K562 (cell line): ENCODE measurements at regions not wholly inside any gene's neighbourhood (a gene's known extent, or its start where the extent isn't known, plus 50 kb on each side); places are given as distances from the start of the nearest gene placed in this dataset.

Source experiments
- ATAC-seq: fragments of 200-7000 bp; cut with Tn5 transposase; 3 replicates; pipeline ENCODE4 v1.9.1; 2020; ENCODE audit warnings: moderate library complexity
- BruUV-seq: library from RNA; stranded (reverse); fragments of 400-500 nt; replicated peaks from 2 replicates; lab custom pipeline; 2021; lab: Mats Ljungman, UMichigan
- CTCF ChIA-PET: fragments of 300-600 bp; formaldehyde crosslinking; extraction: SDS; loops from one replicate; lab custom pipeline; 2021; ENCODE audit warnings: low intra/inter-chr PET ratio; lab: Yijun Ruan, JAX
- POLR2A ChIA-PET: fragments of 300-600, 350-650 bp; sonication (Branson Sonifier 250); formaldehyde crosslinking; extraction: SDS; loops from one replicate; lab custom pipeline; 2021; ENCODE audit warnings: antibody characterized with exemption, inconsistent platforms; lab: Yijun Ruan, JAX
- DNase-seq, 4 experiments: peaks; one replicate each; pipeline versions ENCODE4 v3.0.0 to v3.0.0-alpha.2; 2011 to 2018; ENCODE audit warnings: low spot score in 3 of 4, mixed read lengths in 3 of 4; ENCODE audit errors: extremely low read depth in 1 of 4
- FAIRE-seq: peaks from 2 replicates; lab custom pipeline; 2011; peaks lifted over from hg19 to GRCh38; lab: Jason Lieb, UNC
- H2AFZ ChIP-seq: 2 replicates; pipeline ENCODE4 v1.6.0; 2011; ENCODE audit warnings: low read depth, low read length, control low read depth, inconsistent platforms
- H3K27ac ChIP-seq: fragments of 200-600 bp; 3 replicates; pipeline ENCODE4 v1.8.0; 2011; ENCODE audit warnings: low read depth, mild to moderate bottlenecking, control low read depth, inconsistent platforms, low read length, moderate library complexity, mixed read lengths; ENCODE audit errors: extremely low read depth
- H3K27me3 ChIP-seq, 2 experiments: fragments of 300-600 bp in 1 of 2; 2 replicates in 1 of 2; 3 replicates in 1 of 2; pipeline versions ENCODE4 v1.6.0 to v1.8.0; 2011; ENCODE audit warnings: inconsistent platforms in 2 of 2, low read length in 2 of 2, mild to moderate bottlenecking in 1 of 2, mixed read lengths in 1 of 2, moderate library complexity in 1 of 2; ENCODE audit not compliant: control insufficient read depth in 2 of 2, insufficient read depth in 2 of 2
- H3K36me3 ChIP-seq: fragments of 300-600 bp; 3 replicates; pipeline ENCODE4 v1.8.0; 2011; ENCODE audit warnings: mild to moderate bottlenecking, low read length, inconsistent platforms; ENCODE audit not compliant: control insufficient read depth, insufficient read depth
- H3K4me1 ChIP-seq, 2 experiments: fragments of 200-600 bp in 1 of 2; replicated peaks in 1 of 2; 2 replicates in 1 of 2; 3 replicates in 1 of 2; pipeline versions ENCODE4 v1.5.1 to v1.8.0; 2011; ENCODE audit warnings: inconsistent platforms in 2 of 2, low read length in 2 of 2, mild to moderate bottlenecking in 1 of 2, mixed read lengths in 1 of 2, moderate library complexity in 1 of 2; ENCODE audit not compliant: control insufficient read depth in 2 of 2, insufficient read depth in 2 of 2
- H3K4me2 ChIP-seq: 2 replicates; pipeline ENCODE4 v1.6.1; 2011; ENCODE audit warnings: low read length, control low read depth, inconsistent platforms, mixed read lengths; ENCODE audit not compliant: insufficient read depth
- H3K4me3 ChIP-seq: fragments of 200-600 bp; sonication (generic), shearing (Covaris generic); 2 replicates; pipeline ENCODE4 v1.5.1; 2016; ENCODE audit warnings: control low read depth, inconsistent platforms
- H3K79me2 ChIP-seq: fragments of 200-600 bp; 3 replicates; pipeline ENCODE4 v1.8.0; 2011; ENCODE audit warnings: low read length, inconsistent platforms; ENCODE audit not compliant: control insufficient read depth, insufficient read depth
- H3K9ac ChIP-seq, 2 experiments: 2 replicates each; pipeline versions ENCODE4 v1.6.0 to v1.6.1; 2011; ENCODE audit warnings: low read depth in 2 of 2, low read length in 2 of 2, control low read depth in 1 of 2, inconsistent platforms in 1 of 2, mild to moderate bottlenecking in 1 of 2, mixed read lengths in 1 of 2; ENCODE audit not compliant: insufficient read depth in 1 of 2
- H3K9me1 ChIP-seq: one replicate; pipeline ENCODE4 v1.6.0; 2011; ENCODE audit warnings: inconsistent platforms, mild to moderate bottlenecking, low read length, moderate library complexity; ENCODE audit not compliant: control insufficient read depth, insufficient read depth
- H3K9me3 ChIP-seq: replicated peaks from 2 replicates; pipeline ENCODE4 v1.5.1; 2011; ENCODE audit warnings: low read depth, low read length, inconsistent platforms; ENCODE audit not compliant: control insufficient read depth, insufficient read depth
- H4K20me1 ChIP-seq: replicated peaks from 2 replicates; pipeline ENCODE4 v1.6.1; 2011; ENCODE audit warnings: low read length, inconsistent platforms, mixed read lengths; ENCODE audit not compliant: control insufficient read depth, insufficient read depth
- ATF6 ChIP-seq: sonication (generic); formaldehyde crosslinking; IDR thresholded peaks from 2 replicates; pipeline ENCODE4 v1.4.0; 2020; ENCODE audit warnings: mild to moderate bottlenecking, missing genetic modification reagents
- BHLHE40 ChIP-seq: IDR thresholded peaks from 2 replicates; pipeline ENCODE4 v1.6.1; 2011; ENCODE audit warnings: low read length, improper control_type of control experiment
- CBFB ChIP-seq: sonication (generic); formaldehyde crosslinking; IDR thresholded peaks from 2 replicates; pipeline ENCODE4 v1.4.0; 2020; ENCODE audit warnings: mild to moderate bottlenecking, missing genetic modification reagents
- CEBPG ChIP-seq, 3 experiments: fragments of 200-800 bp in 1 of 3; sonication (Bioruptor generic) in 1 of 3; sonication (generic) in 1 of 3; formaldehyde crosslinking in 1 of 3; IDR thresholded peaks in 2 of 3; conservative IDR thresholded peaks in 1 of 3; 2 replicates each; pipeline versions ENCODE4 v1.6.1 to v1.8.0; 2016 to 2022; ENCODE audit warnings: missing compliant biosample characterization in 2 of 3, missing genetic modification characterization in 2 of 3, mild to moderate bottlenecking in 1 of 3, missing genetic modification reagents in 1 of 3
- EGR1 ChIP-seq: fragments of 450-650 bp; conservative IDR thresholded peaks from 2 replicates; pipeline ENCODE4 v1.6.1; 2017; ENCODE audit warnings: mild to moderate bottlenecking
- HNRNPUL1 ChIP-seq: fragments of 200-400 bp; formaldehyde crosslinking; IDR thresholded peaks from 2 replicates; pipeline ENCODE4 v1.6.1; 2017; ENCODE audit warnings: low read length
- HOMEZ ChIP-seq: fragments of 250-450 bp; sonication (Bioruptor Pico); IDR thresholded peaks from 2 replicates; pipeline ENCODE4 v1.4.0; 2020; ENCODE audit warnings: mild to moderate bottlenecking, moderate library complexity
- POLR2H ChIP-seq: IDR thresholded peaks from 2 replicates; pipeline ENCODE4 v1.6.1; 2016; ENCODE audit warnings: missing genetic modification characterization, low read depth, mild to moderate bottlenecking, control low read depth, missing compliant biosample characterization, moderate library complexity
- SP1 ChIP-seq: sonication (generic); formaldehyde crosslinking; IDR thresholded peaks from 2 replicates; pipeline ENCODE4 v1.8.1; 2022; ENCODE audit warnings: mild to moderate bottlenecking, missing genetic modification reagents
- TFE3 ChIP-seq: fragments of 450-650 bp; formaldehyde crosslinking; IDR thresholded peaks from 2 replicates; pipeline ENCODE4 v1.4.0; 2020; ENCODE audit warnings: mild to moderate bottlenecking, mixed read lengths
- USF1 ChIP-seq: sonication (generic); formaldehyde crosslinking; IDR thresholded peaks from 2 replicates; pipeline ENCODE4 v1.9.0; 2022; ENCODE audit warnings: mild to moderate bottlenecking, missing genetic modification reagents
- ZNF133 ChIP-seq: fragments of 250-450 bp; sonication (Bioruptor Pico); IDR thresholded peaks from 2 replicates; pipeline ENCODE4 v1.4.0; 2020; ENCODE audit warnings: mild to moderate bottlenecking
- ZNF280A ChIP-seq: fragments of 450-650 bp; IDR thresholded peaks from 2 replicates; pipeline ENCODE4 v1.6.1; 2018; ENCODE audit warnings: mild to moderate bottlenecking, low read depth; ENCODE audit not compliant: partially characterized antibody
- ZNF3 ChIP-seq: fragments of 250-450 bp; sonication (Bioruptor Pico); IDR thresholded peaks from 2 replicates; pipeline ENCODE4 v1.5.0; 2021; ENCODE audit warnings: mild to moderate bottlenecking, moderate library complexity
- WGBS: fragments of 100-300 bp; shearing (Covaris generic); methylation state at CpG from one replicate; pipeline ENCODE4 v1.1.6; 2016; ENCODE audit warnings: low coverage, mixed read lengths; ENCODE audit not compliant: insufficient coverage; ENCODE audit errors: missing lambda C conversion rate; 5-methylcytosine and 5-hydroxymethylcytosine counted together
- in situ Hi-C: fragments of 300-500 bp; cut with MboI; formaldehyde crosslinking; loops from 4 replicates; pipeline ENCODE4 v1.15.0; 2018; ENCODE audit warnings: inconsistent platforms, mixed read lengths
- intact Hi-C: fragments of 100-400 bp; cut with micrococcal nuclease; formaldehyde crosslinking; loops from 2 replicates; pipeline ENCODE4 v1.14.2; 2022

- TF ChIP-seq ZNF280A (no peak), ATF6 (CRISPR knock-in tag) (no peak)
- TF ChIP-seq, all 486 proteins: peak for 0
Observed at GRCh38 chr1:185442050-185442449, 125.0 kb upstream of the IVNS1ABP start (continued).

- BruUV-seq = no TSS peak
- CTCF ChIA-PET = no interaction called here
- no peaks in the 10 kb centered on the region for H3K79me2 ChIP-seq
- intact Hi-C loops = no loop called here
- WGBS = 0% methylated on average over 3 of the region's 3 CpGs
- no peak overlapping the region for H3K4me3 ChIP-seq
- ATAC-seq = no peak
- POLR2A ChIA-PET = no interaction called here
- H3K9me3 ChIP-seq = no peaks in the 10 kb centered on the region
- 0 out of 5 replicates have a peak, but pooled peaks cover 0 to 3% of the 10 kb centered on the region in 2 experiments for H3K27me3 ChIP-seq
- no peak for FAIRE-seq
- no peaks in the 10 kb centered on the region for H3K9me1 ChIP-seq
- no peak overlapping the region for H3K27ac ChIP-seq
- H3K4me1 ChIP-seq = no peaks in the 10 kb centered on the region; a peak in 1 of 5 replicates
- H3K9ac ChIP-seq = no peak overlapping the region
- in situ Hi-C loops = no loop called here
- no peak overlapping the region for H3K4me2 ChIP-seq
- H2AFZ ChIP-seq = no peak overlapping the region
- peak in 1 of 4 experiments; percentile 19 for DNase-seq
- no peaks in the 10 kb centered on the region for H4K20me1 ChIP-seq
- no peaks in the 10 kb centered on the region for H3K36me3 ChIP-seq
- no peak for TF ChIP-seq HNRNPUL1
- no peak for TF ChIP-seq CEBPG (CRISPR knock-in tag; IDR thresholded peaks at IDR 0.05)
- TF ChIP-seq CEBPG (tag; conservative IDR thresholded peaks at IDR 0.05 in 1 of 2, IDR thresholded peaks at IDR 0.05 in 1 of 2) = peak; percentile 24 to 58; a peak in 2 of 4 replicates
- no peak for TF ChIP-seq EGR1
- TF ChIP-seq ZNF3 (CRISPR knock-in tag) = no peak
- TF ChIP-seq CBFB = no peak
- TF ChIP-seq TFE3 (CRISPR knock-in tag) = no peak
- no peak for TF ChIP-seq BHLHE40
- no peak for TF ChIP-seq POLR2H (tag)
- TF ChIP-seq SP1 (CRISPR knock-in tag) = no peak
- TF ChIP-seq HOMEZ (CRISPR knock-in tag) = no peak
- no peak for TF ChIP-seq USF1
- no peak for TF ChIP-seq ZNF133 (CRISPR knock-in tag)
Observed at GRCh38 chr1:185441605-185442004, 124.6 kb upstream of the IVNS1ABP start.
